NCI-H2107 (cell line): ENCODE measurements at regions not wholly inside any gene's neighbourhood (a gene's known extent, or its start where the extent isn't known, plus 50 kb on each side); places are given as distances from the start of the nearest gene placed in this dataset.
"Not testable (repeated sequence)": the region's sequence is repeated elsewhere in the genome, so short reads cannot be mapped to it uniquely, and the experiment has no call there.

Experiments used
- DNase-seq: peaks from one replicate; lab custom pipeline; 2025; lab: John Stamatoyannopoulos, UW

GRCh38 chr2:133840761-133841160 is 272.5 kb upstream of the NCKAP5 start:
- DNase-seq = no peak

GRCh38 chr2:133841900-133842299 is 273.6 kb upstream of the NCKAP5 start:
- DNase-seq = no peak

- no peak for DNase-seq
Observed at GRCh38 chr2:133842446-133842845, 274.2 kb upstream of the NCKAP5 start.

- DNase-seq = no peak
Observed at GRCh38 chr2:133843091-133843490, 274.8 kb upstream of the NCKAP5 start.

- no peak for DNase-seq
Observed at GRCh38 chr2:133843551-133843950, 275.3 kb upstream of the NCKAP5 start.

GRCh38 chr2:133844214-133844892 is 276.1 kb upstream of the NCKAP5 start:
- peak; percentile 27 for DNase-seq

GRCh38 chr2:133846476-133846875 is 278.2 kb upstream of the NCKAP5 start:
- DNase-seq = no peak

- no peak for DNase-seq
Observed at GRCh38 chr2:133847591-133847990, 279.3 kb upstream of the NCKAP5 start.

GRCh38 chr2:133848111-133848649 is 279.9 kb upstream of the NCKAP5 start:
- DNase-seq = no peak

- no peak for DNase-seq
Observed at GRCh38 chr2:133849341-133849740, 281.1 kb upstream of the NCKAP5 start.

- DNase-seq = no peak
Observed at GRCh38 chr2:133854603-133855200, 286.4 kb upstream of the NCKAP5 start.

GRCh38 chr2:133855526-133855925 is 287.3 kb upstream of the NCKAP5 start:
- no peak for DNase-seq

GRCh38 chr2:133856678-133857077 is 288.4 kb upstream of the NCKAP5 start:
- DNase-seq = no peak

- DNase-seq = no peak
Observed at GRCh38 chr2:133859578-133859977, 291.3 kb upstream of the NCKAP5 start.

GRCh38 chr2:133862400-133862977 is 294.2 kb upstream of the NCKAP5 start:
- no peak for DNase-seq

GRCh38 chr2:133863106-133863800 is 295.0 kb upstream of the NCKAP5 start:
- no peak for DNase-seq

- no peak for DNase-seq
Observed at GRCh38 chr2:133865141-133865540, 296.9 kb upstream of the NCKAP5 start.

GRCh38 chr2:133867166-133867565 is 298.9 kb upstream of the NCKAP5 start:
- no peak for DNase-seq

GRCh38 chr2:133871545-133872209 is 303.4 kb upstream of the NCKAP5 start:
- no peak for DNase-seq

GRCh38 chr2:133878326-133878725 is 310.1 kb upstream of the NCKAP5 start:
- no peak for DNase-seq

GRCh38 chr2:133879703-133880102 is 311.4 kb upstream of the NCKAP5 start:
- no peak for DNase-seq

GRCh38 chr2:133882159-133882558 is 313.9 kb upstream of the NCKAP5 start:
- DNase-seq = not testable (repeated sequence)
